HG02798 (cell line): ENCODE measurements at regions not wholly inside any gene's neighbourhood (a gene's known extent, or its start where the extent isn't known, plus 50 kb on each side); places are given as distances from the start of the nearest gene placed in this dataset.

Experiments
- ATAC-seq: cut with Tn5 transposase; IDR thresholded peaks from one replicate; pipeline ENCODE4 v1.9.1; 2021; ENCODE audit warnings: mild to moderate bottlenecking; ENCODE audit not compliant: unreplicated experiment, poor library complexity

DNA sequence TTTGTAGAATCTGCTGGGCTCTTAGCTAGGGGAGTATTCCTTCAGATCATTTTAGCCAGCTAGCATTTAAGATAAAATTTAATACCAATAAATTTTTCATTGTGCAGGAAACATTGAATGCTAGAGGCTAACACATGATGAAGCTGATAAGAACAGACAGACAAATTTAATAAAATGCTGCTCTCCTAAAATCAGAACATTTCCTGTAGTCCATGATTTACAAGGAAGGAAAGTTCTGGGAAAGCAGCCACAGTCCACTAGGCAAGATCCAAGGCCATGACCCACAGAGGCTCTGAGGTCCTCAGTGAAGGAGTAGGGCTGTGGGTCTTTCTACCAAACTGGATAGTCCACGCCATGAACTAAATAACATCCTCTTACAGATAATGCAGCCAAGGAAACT, 253.0 kb downstream of the ICE1 start:
- ATAC-seq: no peak

DNA sequence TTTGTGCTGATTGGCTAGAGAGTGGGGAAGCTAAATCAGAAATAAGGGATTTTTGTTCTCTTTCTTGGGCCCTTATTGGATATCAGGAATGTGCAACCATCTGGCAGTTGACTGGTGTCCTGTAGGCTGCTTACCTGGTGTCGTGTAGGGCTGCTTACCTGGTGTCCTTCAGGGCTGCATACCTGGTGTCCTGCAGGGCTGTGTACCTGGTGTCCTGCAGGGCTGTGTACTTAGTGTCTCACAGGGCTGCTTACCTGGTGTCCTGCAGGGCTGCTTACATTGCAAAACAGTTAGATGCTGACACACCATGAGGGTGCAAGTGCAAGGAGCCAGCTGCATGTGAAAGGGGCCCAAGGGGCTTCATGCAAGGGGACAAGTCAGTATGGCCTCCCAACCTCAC, 249.3 kb downstream of the ICE1 start:
- no peak for ATAC-seq

DNA sequence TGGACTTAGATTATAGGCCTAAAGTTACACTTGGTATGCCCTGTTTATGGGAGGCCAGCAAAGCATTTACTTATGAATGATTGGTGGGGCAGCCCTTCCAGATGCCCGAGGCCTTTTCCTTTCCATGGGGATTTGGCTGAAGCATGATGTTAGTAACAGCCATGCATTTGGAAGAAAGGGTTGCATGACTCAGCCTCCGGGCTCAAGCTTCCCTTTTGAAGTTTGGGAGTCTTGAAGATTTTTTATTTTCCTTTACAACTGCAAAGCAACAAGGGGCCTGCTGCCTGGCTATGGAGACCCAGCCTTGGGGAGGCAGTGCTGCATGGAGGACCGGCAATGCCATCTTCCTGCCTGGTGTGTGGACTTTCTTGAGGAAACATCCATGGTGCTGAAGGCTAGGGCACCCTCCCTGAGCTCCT, 244.7 kb downstream of the ICE1 start:
- no peak for ATAC-seq

DNA sequence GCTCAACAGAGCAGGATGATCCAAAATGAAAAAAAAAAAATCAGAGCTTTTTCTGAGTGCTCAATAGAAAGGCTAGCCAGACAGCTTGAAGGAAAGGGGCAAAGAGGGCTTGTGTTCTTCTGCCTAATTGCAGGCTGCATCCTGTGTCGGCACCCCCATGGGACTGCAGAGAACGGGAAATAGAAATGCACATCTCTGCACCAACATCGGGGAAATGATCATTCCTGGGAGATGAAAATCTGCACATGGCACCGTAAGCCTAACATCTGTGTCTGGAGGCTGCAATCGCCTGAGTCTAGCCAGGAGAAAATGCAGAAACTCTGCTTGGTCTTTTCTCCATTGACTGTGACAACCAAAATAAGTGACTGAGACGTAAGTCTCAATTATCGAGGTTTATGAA, 243.9 kb downstream of the ICE1 start:
- no peak for ATAC-seq

DNA sequence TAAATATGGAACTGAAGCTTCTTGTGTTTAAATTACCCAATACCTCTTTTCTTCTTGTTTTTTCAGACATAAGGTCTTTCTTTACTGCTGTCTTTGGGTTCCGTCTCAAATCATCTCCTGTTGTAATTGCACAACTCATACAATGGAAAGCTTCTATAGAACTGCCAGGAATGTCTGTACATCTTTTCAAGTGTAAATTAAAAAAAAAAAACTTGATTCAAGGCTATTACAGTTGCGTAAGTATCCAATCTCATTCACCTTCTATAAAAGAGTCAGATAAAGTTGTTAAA, 243.5 kb downstream of the ICE1 start:
- ATAC-seq: no peak

DNA sequence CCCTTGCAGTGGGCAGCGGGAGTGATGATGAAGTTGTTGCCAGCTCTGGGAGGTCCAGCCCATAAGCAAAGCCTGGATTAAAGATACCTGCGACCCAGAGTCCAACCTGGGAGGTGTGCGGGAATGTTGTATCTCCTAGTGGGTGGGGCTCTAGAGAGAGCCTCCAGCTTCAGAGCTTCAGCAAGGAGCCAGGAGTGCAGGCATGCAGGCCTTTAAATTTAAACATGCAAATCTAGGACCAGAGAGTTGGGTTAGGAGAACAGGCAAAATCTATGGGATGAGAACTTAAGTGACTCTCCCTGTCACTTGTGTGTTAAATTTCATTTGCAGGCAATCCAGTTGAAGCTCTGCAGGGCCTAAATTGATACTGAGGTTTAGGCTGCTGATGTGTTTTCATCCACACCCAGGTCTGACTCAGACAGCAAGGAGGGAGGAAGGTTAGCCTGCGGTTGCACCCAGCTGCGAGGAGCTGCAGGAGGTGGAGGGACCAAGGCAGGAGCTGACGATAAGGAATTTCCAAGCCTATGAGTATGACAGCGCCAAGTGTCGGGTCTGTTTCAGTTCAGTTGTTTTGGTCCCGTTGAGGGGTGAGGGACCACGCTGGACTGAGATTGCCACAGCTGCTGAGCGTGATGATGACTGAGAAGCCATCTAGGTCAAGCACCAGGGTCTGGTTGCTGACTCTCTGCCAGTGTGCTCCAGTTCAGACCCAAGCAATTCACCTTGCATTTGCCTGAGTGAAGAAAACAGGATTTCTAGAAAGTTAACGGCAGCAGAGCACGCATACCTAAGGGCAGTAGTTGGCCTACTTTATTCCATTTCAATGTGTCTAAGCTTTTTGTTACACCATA, 243.0 kb downstream of the ICE1 start:
- no peak for ATAC-seq

DNA sequence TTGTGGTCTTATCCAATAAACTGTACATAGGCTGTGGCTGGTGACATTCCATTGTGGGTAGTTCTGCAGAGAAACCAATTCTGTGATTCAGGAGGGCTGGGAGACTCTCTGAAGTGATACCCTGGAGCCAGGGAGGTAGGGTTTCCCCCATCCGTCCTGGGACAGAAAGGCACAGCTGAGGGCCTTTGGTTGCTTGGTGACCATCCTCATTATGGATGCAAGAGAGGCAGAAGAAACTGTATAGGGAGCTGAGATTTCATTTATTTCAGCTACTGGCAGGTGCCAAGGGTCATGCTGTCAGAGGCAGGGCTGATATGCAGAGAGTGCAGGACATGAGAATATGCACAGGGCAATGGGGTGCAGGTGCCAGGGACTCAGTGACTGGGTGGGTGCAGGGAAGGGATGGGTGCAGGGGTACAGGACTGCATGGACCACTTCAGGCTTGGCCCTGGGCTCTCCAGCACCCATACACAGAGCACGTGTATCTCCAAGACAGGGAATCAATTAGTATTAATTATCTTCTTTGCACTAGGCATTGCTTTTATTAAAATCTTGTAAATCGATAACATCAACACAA, 236.5 kb downstream of the ICE1 start:
- ATAC-seq: no peak

DNA sequence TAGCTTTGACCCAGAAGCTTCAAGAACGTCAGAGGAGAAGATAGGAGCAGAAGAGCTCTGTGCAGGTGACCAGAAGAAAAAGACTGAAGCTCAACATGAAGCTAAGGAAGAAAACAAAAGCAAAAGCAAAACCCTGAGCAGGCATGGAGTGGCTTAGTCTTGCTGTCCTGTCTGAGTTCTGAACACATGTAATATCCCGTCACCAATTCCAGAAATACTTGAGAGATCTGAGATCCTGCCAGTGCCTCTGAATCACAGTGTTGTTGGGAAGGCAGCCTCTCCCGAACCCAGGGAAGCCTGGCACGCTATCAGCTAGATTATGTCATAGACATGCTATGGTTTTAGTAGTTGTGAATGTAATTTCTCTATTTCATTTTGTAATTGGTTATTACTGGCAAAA, 235.7 kb downstream of the ICE1 start:
- ATAC-seq: peak; percentile 75

DNA sequence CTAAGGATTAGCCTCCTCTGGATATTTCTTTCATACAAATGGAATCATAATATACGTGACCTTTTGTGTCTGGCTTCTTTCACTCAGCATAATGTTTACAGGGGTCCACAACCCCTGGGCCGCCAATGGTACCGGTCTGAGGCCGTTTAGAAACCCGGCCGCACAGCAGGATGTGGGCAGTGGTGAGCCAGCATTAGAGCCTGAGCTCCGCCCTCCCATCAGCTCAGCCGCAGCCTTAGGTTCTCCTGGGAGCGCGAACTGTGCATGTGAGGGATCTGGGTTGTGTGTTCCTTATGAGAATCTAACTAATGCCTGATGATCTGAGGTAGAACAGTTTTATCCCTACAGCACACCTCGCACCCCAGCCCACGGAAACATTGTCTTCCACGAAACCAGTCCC, 229.7 kb downstream of the ICE1 start:
- ATAC-seq: no peak

DNA sequence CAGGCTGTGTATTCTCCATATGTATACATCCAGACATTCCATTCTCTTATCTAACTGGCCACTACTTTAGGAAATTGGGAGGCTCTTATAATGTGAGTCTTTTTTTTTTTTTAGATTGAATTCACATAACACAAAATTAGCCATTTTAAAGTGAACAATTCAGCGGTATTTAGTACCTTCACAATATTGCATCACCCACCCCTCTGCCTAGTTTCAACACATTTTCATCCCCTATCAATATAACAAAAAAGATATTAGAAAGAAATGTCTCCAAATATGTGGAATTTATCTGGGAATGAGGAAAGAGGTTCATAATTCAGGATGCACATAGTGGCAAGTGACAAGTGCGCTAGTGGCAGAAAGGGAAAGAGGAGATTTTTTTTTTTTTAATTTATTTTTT, 228.5 kb downstream of the ICE1 start:
- no peak for ATAC-seq

DNA sequence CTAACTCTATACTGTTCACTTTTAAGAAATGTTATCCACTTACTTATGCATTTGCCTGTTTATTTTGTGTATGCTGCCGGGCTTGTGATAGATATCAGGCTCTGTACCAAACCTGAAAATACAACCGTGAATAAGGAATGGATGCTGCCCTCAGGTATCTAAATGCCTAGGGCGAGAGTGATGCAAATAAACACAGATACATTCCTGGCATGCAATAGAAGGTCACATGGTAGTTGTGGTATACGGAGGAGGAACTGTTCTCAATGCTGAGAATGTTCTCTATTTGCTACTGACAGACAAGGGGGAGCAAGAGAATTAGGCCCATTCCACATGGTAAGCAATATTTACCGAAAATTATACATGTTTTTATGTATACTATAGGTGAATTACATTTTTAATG, 227.8 kb downstream of the ICE1 start:
- ATAC-seq: no peak

DNA sequence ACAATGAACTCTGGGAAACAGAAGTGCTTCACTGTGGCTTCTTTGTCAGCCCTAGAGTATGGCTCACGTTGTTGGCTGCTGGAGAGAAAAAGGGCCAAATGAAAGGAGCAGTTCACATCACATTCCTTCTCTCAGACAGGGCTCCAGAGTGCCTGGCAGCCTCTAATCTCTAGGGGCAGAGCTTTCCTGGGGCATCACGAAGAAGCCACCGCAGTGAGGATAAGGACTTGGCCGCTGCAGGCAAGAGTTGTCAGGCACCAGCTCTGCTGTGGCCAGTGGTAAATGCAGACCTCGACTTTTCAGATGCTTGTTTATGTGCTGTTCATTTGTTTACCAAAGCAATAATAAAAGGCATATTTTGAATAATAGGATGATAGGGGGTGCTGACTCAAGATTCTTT, 227.2 kb downstream of the ICE1 start:
- ATAC-seq: no peak

DNA sequence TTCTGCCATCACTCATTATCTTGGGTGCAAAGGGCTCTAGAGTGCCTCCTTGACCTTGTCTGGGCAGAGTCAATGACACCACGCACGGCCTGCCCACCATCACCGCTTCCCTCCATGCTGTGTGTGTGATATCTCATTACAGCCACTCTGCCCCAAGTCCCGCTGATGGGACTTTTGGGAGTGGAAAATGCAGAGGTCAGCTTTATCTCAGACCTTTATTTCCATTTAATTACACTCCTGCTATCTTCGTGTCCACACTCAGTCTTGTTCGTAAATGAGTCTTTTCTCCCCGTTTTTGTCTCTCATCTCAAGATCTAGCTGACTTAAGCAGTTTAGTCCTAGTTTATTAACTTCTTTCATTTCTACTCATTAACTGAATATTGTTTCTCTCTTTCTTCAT, 226.2 kb downstream of the ICE1 start:
- ATAC-seq: no peak

DNA sequence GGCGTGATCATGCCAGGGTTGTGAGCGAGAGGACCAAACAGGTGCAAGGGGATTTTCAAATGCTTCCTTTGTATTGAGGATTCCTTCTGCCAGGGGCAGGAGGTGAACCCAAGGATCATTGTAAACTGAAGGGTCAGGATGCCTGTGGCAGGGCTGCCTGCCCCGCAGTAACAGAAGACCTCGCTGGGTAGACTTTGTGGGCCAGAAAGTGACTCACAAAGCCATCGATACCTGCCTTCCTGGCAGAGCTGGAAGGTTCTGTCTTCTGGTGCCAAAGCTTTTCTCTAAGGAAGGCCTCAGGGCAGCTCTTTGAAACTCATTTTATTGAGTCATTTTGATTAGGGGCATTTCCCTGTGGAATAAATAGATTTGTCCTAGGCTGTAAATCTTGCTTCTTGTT, 223.4 kb downstream of the ICE1 start:
- ATAC-seq: no peak

DNA sequence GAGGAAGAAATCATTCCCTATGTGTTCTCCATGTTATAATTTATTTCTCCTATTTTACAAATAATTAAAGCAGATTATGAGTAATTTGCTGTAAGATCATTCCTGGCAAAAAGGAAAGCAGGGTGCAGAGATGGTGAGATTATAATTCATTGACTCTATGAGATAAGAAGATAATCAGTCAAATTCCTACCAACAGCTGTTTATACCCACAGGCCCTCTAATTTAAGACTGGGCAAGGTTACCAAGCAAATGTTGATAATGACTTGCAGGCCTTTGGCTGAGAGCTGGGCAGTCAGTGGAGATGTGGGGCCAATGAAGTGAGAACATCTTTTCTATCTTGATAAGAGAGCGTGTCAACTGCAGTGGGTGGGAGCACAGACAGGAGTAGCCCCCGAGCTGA, 222.7 kb downstream of the ICE1 start:
- no peak for ATAC-seq

DNA sequence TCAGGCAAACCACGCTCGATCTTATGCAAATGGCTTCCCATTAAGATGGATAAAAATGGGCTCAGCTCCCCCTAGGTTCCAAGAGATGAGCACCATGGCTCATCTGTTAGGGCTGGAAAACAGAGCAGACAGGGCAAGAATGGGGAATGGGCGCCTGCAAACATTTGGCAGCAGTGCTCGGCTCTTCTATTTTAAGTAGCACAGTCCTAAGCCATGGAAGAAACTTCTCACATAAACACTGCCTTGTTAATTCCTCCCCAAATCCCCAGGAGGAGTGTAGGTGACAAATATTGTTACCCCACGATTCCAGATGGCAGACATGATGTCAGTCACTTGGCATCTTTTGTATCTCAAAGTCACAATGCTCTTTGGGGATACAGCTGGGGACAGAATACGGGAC, 221.8 kb downstream of the ICE1 start:
- ATAC-seq: no peak

DNA sequence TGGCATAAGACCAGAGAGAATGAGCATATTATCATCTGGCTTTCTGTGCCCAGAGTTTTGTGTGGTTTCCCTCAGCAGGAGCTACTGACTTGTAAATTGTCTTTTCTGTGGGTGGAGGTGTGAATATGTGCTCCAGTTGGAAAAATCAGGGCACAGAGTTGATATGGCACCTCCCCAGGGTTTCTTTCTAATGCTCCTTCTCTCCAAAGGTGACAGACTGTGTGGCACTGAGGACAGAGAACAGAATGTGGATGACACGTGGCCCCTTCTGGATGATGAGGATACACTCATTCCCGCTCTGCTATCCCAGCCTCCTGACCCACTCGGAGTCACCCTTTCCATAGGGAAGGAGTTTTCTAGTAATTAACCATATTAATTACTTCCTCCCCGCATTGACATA, 221.0 kb downstream of the ICE1 start:
- no peak for ATAC-seq

DNA sequence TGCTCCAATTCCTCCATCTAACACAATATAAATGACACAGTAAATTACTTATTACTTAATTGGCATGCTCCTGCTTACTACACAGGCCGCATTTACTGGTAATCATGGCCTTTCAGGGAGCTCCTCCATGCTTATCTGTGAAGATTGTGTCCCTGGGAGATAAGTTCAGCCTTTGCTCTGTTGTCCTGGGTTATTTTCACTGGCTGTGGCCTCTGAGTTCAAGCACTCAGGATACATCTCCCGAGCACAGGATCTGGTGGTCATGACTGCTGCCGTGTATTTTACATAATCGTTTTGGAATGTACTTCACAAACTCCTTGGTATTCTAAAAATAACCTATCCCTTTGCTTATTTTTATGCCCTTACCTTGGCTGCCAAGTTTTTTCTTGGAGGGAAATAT, 215.7 kb downstream of the ICE1 start:
- no peak for ATAC-seq

DNA sequence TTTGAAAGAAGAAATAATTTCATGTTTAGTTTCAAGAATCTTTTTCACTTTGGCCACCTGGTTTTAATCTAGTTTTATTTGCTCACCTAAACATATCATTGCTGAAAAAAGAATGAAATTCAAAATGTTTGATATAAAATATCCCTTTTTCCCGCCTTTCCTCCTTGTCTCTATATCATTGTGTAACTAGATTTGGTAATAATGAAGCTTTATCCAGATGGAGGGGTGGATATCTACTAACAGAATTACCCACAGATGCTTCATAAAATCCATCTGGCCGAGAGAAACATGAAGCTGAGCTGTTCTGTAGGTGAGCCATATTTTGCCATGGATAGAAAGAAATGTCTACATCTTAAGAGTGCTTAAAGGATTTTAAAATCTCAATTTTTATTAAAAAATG, 214.7 kb downstream of the ICE1 start:
- ATAC-seq: no peak

DNA sequence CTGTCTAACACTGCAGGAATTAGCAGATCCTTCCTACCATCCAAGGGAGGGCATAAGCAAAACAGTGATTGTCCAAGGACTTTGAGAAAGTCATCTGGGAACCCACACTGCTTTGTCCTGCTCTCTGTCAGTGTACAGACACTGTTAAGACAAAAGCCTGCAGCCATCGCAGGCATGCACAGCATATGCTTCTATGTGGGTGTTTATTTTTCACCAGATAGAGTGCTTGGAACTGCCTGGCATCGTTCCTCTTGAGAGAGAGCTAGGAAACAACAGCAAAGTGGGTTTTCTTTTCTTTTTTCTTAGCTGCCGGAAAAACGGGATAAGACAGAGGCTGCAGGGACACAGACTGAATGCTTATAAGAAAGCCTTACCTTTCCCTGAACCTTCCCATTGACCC, 212.3 kb downstream of the ICE1 start:
- ATAC-seq: no peak

DNA sequence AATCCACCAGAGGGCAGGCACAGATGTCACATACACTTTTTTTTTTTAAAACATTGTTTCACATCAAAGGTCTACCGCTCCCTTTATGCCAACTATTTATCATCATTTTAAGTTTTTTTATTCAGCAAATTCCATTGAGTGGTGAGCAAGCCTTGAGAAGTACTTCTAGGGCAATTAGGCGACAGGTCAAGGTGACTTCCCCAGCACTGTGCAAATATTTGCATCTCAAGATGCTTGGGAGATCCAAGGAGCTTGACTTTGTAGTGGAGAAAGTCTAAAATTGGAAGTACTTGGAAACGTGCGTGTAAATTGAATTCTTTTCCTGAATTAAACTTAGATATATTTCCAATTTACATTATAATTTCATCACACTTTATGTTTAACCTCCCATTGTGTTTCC, 211.1 kb downstream of the ICE1 start:
- ATAC-seq: no peak

DNA sequence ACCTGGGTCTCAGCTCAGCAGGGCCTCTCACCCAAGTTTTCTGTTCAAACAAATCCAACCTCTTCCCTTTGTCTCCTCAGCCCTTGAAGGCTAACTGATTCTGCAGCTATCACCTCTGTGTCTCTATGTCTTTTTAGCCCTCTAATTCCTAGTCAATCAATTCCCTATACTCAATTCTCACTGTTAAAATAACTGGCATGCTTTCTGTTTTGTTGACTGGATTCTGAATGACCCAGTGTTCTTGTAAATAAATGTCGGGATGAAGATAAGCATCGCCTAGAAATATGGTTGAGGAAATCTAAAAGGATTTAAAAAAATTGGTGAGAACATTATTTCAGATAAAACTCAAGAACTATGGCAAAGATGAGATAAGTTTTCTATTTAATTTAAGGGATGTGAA, 210.2 kb downstream of the ICE1 start:
- no peak for ATAC-seq

DNA sequence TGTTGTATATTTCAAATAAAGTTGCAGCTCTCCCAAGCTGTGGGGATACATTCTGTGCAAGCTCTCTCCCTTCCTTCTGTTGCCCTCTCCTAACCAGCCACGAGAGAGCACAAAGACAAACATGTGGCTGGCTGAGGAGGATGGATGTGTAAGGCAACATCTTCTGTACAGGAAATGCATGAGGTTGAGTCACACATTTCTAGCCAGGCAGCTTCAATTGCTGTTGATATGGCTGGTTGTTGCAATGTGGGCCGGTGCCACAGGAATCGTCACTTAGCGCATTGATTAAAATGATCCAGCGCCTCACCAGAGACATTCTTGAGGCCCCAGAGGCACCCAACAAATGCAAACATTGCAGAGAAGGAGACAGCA, 207.1 kb downstream of the ICE1 start:
- ATAC-seq: no peak
